Testis (tissue), 2 donors: ENCODE measurements at regions not wholly inside any gene's neighbourhood (a gene's known extent, or its start where the extent isn't known, plus 50 kb on each side); places are given as distances from the start of the nearest gene placed in this dataset.

Experiments used
- DNase-seq: peaks from one replicate; pipeline ENCODE4 v3.0.0-alpha.2; 2019
- H3K27ac ChIP-seq, 2 donors: fragments of 200-600 bp; sonication (generic); one replicate each; pipeline ENCODE4 v1.5.1; 2019
- H3K27me3 ChIP-seq: fragments of 200-600 bp; sonication (generic); one replicate; pipeline ENCODE4 v1.5.1; 2019
- H3K36me3 ChIP-seq: fragments of 200-600 bp; sonication (generic); one replicate; pipeline ENCODE4 v1.5.1; 2017; ENCODE audit warnings: low read depth; ENCODE audit errors: missing control alignments
- H3K4me1 ChIP-seq: fragments of 200-600 bp; sonication (generic); one replicate; pipeline ENCODE4 v1.5.1; 2019
- H3K4me3 ChIP-seq, 2 donors: fragments of 200-600 bp; sonication (generic); one replicate each; pipeline ENCODE4 v1.5.1; 2017 to 2019
- H3K9me3 ChIP-seq: fragments of 200-600 bp; sonication (generic); one replicate; pipeline ENCODE4 v1.5.1; 2017
- POLR2A ChIP-seq: fragments of 450-650 bp; IDR thresholded peaks from one replicate; pipeline ENCODE4 v1.6.1; 2017; ENCODE audit warnings: antibody characterized with exemption, mild to moderate bottlenecking, moderate library complexity
- WGBS, 2 donors: methylation state at CpG; one replicate each; pipeline ENCODE4 v1.1.5; 2018; 5-methylcytosine and 5-hydroxymethylcytosine counted together
- intact Hi-C: fragments of 100-400 bp; cut with DNase I; formaldehyde crosslinking; loops from one replicate; pipeline ENCODE4 v1.15.1; 2023; ENCODE audit warnings: low total_unique reads
- TF ChIP-seq, protein P1 (sequence below), 3 experiments: fragments of 450-650 bp in 2 of 3; fragments of 200-600 bp in 1 of 3; sonication (generic) in 1 of 3; IDR thresholded peaks; one replicate each; pipeline ENCODE4 v1.5.1; 2016 to 2019; ENCODE audit warnings: antibody characterized with exemption in 3 of 3, mild to moderate bottlenecking in 2 of 3, moderate library complexity in 1 of 3

- no peaks in the 10 kb centered on the region for H3K27me3 ChIP-seq
- peak overlapping the region; percentile 78 to 85 for H3K27ac ChIP-seq
- TF ChIP-seq, protein P1, sequence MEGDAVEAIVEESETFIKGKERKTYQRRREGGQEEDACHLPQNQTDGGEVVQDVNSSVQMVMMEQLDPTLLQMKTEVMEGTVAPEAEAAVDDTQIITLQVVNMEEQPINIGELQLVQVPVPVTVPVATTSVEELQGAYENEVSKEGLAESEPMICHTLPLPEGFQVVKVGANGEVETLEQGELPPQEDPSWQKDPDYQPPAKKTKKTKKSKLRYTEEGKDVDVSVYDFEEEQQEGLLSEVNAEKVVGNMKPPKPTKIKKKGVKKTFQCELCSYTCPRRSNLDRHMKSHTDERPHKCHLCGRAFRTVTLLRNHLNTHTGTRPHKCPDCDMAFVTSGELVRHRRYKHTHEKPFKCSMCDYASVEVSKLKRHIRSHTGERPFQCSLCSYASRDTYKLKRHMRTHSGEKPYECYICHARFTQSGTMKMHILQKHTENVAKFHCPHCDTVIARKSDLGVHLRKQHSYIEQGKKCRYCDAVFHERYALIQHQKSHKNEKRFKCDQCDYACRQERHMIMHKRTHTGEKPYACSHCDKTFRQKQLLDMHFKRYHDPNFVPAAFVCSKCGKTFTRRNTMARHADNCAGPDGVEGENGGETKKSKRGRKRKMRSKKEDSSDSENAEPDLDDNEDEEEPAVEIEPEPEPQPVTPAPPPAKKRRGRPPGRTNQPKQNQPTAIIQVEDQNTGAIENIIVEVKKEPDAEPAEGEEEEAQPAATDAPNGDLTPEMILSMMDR (IDR thresholded peaks at IDR 0.05): no peak
- no peak for DNase-seq
- WGBS, 2 donors: 38 to 47% methylated on average over 16 of the region's 16 CpGs
- no peaks in the 10 kb centered on the region for H3K9me3 ChIP-seq
- intact Hi-C loops: no loop called here
- no peaks in the 10 kb centered on the region for H3K36me3 ChIP-seq
- H3K4me1 ChIP-seq: peaks cover 3% of the 10 kb centered on the region
- peak overlapping the region; percentile 66 to 70 for H3K4me3 ChIP-seq
These were observed 221.1 kb downstream of the INSIG2 start for GRCh38 chr2:118309257-118309945.

DNA sequence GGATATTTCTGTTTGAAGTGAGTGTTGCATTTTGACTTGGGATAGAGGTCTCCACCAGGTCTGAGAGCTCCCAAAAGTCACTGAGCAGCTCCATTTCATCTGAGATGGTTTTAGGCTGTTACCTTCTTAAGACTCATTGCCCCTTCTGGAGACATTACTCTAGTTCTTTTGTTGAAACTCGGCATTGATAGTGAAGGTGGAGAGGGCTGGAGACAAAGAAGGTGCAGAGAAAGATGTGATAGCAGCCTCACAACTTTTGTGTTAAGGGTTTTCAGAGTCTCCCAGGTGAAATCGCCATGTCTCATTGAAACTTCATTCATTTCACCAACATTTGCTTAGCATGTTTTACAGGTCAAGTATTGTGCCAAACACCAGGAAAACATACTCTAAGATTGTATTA lies 219.6 kb downstream of the INSIG2 start:
- WGBS, 2 donors: 80 to 89% methylated on average over 2 of the region's 2 CpGs
- Histone ChIP-seq H3K27me3 (no peaks in the 10 kb centered on the region), H3K36me3 (no peaks in the 10 kb centered on the region), H3K4me1 (peaks cover 3% of the 10 kb centered on the region), H3K9me3 (no peaks in the 10 kb centered on the region), H3K4me3 (no peak overlapping the region), H3K27ac (no peak overlapping the region)
- TF ChIP-seq, protein P1 (IDR thresholded peaks at IDR 0.05): no peak
- TF ChIP-seq POLR2A: no peak
- intact Hi-C loops: no loop called here
- no peak for DNase-seq

DNA sequence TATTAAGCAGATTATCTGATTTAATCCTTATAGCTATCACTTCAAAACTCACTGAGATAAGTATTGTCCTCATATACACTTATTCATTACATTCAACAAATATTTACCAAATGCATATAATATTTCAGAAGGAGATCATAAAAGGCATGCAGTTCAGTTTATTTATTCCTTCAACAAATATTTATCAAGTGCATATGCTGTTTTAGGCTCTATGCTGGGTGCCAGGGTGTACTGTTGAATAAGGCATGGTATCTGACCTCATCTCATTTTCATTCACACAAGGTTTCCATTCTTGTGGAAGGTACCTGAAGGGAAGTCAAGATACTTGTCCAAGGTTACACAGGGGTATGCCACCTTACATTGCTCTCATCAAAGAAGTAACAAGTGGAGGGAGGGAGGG lies 213.0 kb downstream of the INSIG2 start:
- H3K36me3 ChIP-seq: no peaks in the 10 kb centered on the region
- H3K4me1 ChIP-seq: no peaks in the 10 kb centered on the region
- no peaks in the 10 kb centered on the region for H3K9me3 ChIP-seq
- intact Hi-C loops: no loop called here
- TF ChIP-seq, protein P1 (IDR thresholded peaks at IDR 0.05): no peak
- no peak for TF ChIP-seq POLR2A
- no peak overlapping the region for H3K27ac ChIP-seq
- H3K4me3 ChIP-seq: no peak overlapping the region
- no peaks in the 10 kb centered on the region for H3K27me3 ChIP-seq
- no peak for DNase-seq

GRCh38 chr2:118300832-118301231 lies 212.6 kb downstream of the INSIG2 start:
- no peak overlapping the region for H3K4me3 ChIP-seq

More at GRCh38 chr2:118300832-118301231, 212.6 kb downstream of the INSIG2 start:
- no peaks in the 10 kb centered on the region for H3K36me3 ChIP-seq
- DNase-seq: no peak
- no peaks in the 10 kb centered on the region for H3K9me3 ChIP-seq
- H3K27ac ChIP-seq: no peak overlapping the region
- TF ChIP-seq POLR2A: no peak
- TF ChIP-seq, protein P1 (IDR thresholded peaks at IDR 0.05): no peak
- intact Hi-C loops: no loop called here
- no peaks in the 10 kb centered on the region for H3K4me1 ChIP-seq
- no peaks in the 10 kb centered on the region for H3K27me3 ChIP-seq
